Progenitor cell of endocrine pancreas (in vitro differentiated cells): ENCODE measurements at regions not wholly inside any gene's neighbourhood (a gene's known extent, or its start where the extent isn't known, plus 50 kb on each side); places are given as distances from the start of the nearest gene placed in this dataset.
"Not testable (repeated sequence)": the region's sequence is repeated elsewhere in the genome, so short reads cannot be mapped to it uniquely, and the experiment has no call there.

Experiments used
- DNase-seq: peaks from one replicate; pipeline ENCODE4 v3.0.0; 2021; ENCODE audit warnings: low spot score; ENCODE audit not compliant: unreplicated experiment
- H3K27ac Mint-ChIP-seq: 2 replicates; pipeline ENCODE4 v1.8.0; 2021; ENCODE audit warnings: mild to moderate bottlenecking, moderate library complexity, mixed read lengths
- H3K27me3 Mint-ChIP-seq: 2 replicates; pipeline ENCODE4 v1.8.0; 2021; ENCODE audit warnings: mixed read lengths
- H3K36me3 Mint-ChIP-seq: 2 replicates; pipeline ENCODE4 v1.8.0; 2022; ENCODE audit warnings: mixed read lengths; ENCODE audit not compliant: insufficient read depth
- H3K4me1 Mint-ChIP-seq: 2 replicates; pipeline ENCODE4 v1.8.0; 2021; ENCODE audit warnings: low read depth, mixed read lengths
- H3K4me3 Mint-ChIP-seq: 2 replicates; pipeline ENCODE4 v1.8.0; 2021; ENCODE audit warnings: low read depth, mild to moderate bottlenecking, moderate library complexity, mixed read lengths
- H3K9me3 Mint-ChIP-seq: 2 replicates; pipeline ENCODE4 v1.8.0; 2021; ENCODE audit warnings: low read depth, mixed read lengths
- TF ChIP-seq, protein P1 (sequence below): fragments of 200-600 bp; sonication (generic); IDR thresholded peaks from one replicate; pipeline ENCODE4 v1.5.0; 2021; ENCODE audit warnings: antibody characterized with exemption, mild to moderate bottlenecking; ENCODE audit not compliant: unreplicated experiment

DNA sequence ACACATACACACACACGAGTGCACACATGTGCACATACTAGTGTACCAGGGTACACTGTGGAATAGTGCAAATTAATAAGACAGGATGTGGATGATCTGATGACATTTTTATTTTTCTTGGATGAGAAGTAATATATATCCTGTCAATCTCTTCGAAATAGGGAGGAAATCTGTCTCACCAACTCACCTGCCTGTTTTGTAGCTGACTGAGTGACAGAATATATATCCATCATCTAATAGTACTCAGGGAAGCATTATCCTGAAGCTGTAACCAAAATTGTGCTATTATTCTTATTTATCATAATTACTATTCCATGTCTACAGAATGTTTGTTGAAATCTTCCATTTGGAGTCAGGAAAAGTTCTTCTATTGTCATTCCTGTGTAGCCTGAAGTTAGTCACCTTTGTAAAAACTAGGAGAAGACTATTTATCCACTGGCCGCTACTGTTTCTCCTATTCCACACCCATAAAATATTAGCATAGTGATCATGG lies 888.0 kb downstream of the TRAM1L1 start:
- H3K4me1 Mint-ChIP-seq, result no peaks in the 10 kb centered on the region
- no peak overlapping the region for H3K4me3 Mint-ChIP-seq
- no peaks in the 10 kb centered on the region for H3K9me3 Mint-ChIP-seq
- H3K27ac Mint-ChIP-seq, result no peak overlapping the region
- H3K27me3 Mint-ChIP-seq, result no peaks in the 10 kb centered on the region
- H3K36me3 Mint-ChIP-seq, result no peaks in the 10 kb centered on the region
- DNase-seq, result no peak
- TF ChIP-seq, protein P1, sequence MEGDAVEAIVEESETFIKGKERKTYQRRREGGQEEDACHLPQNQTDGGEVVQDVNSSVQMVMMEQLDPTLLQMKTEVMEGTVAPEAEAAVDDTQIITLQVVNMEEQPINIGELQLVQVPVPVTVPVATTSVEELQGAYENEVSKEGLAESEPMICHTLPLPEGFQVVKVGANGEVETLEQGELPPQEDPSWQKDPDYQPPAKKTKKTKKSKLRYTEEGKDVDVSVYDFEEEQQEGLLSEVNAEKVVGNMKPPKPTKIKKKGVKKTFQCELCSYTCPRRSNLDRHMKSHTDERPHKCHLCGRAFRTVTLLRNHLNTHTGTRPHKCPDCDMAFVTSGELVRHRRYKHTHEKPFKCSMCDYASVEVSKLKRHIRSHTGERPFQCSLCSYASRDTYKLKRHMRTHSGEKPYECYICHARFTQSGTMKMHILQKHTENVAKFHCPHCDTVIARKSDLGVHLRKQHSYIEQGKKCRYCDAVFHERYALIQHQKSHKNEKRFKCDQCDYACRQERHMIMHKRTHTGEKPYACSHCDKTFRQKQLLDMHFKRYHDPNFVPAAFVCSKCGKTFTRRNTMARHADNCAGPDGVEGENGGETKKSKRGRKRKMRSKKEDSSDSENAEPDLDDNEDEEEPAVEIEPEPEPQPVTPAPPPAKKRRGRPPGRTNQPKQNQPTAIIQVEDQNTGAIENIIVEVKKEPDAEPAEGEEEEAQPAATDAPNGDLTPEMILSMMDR, result no peak

DNA sequence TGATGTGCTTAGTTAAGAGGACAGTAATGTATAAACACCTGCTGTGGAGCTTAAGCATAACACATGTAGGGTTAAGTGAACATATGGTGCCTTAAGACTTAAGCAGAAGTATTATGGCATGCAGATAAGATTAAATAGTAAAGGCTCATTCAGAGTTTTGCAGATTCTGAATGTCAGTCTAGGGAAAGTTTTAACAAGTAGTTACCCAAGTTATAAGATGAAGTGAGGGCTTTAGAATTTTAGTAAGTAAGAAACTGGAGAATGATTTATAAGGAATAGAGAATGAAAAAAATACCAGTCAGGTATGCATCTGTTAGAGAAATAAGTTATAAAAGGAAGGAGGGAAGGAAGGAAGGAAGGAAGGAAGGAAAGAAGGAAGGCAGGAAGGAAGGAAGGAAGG lies 902.1 kb downstream of the TRAM1L1 start:
- Mint-ChIP-seq H3K9me3 (no peaks in the 10 kb centered on the region), H3K27me3 (no peaks in the 10 kb centered on the region), H3K36me3 (no peaks in the 10 kb centered on the region), H3K4me1 (peaks cover 2% of the 10 kb centered on the region), H3K27ac (no peak overlapping the region), H3K4me3 (no peak overlapping the region)
- no peak for DNase-seq
- TF ChIP-seq, protein P1, result no peak

DNA sequence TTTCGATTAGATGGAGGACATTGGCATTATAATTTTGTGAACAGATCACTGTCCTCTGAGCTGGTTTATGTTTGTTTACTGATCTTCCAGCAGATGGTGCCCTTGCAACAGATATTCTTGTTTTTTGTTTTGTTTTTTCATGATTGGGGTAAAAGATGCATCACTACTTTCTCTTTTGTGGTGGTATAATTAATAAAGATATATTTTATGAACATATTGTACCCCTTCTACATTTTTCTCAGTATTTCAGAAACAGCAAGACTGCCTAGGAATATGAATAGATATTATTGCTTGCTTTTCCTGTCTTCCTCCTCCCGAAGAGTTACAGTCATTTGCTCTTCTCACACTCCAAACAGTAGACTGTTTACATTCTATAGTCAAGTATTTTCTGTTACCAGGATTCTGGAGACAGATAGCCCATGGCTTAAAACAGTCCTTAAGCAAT lies 905.2 kb downstream of the TRAM1L1 start:
- Mint-ChIP-seq H3K36me3 (no peaks in the 10 kb centered on the region), H3K4me1 (peaks cover 2% of the 10 kb centered on the region), H3K27me3 (no peaks in the 10 kb centered on the region), H3K9me3 (no peaks in the 10 kb centered on the region), H3K27ac (no peak overlapping the region), H3K4me3 (no peak overlapping the region)
- no peak for DNase-seq
- TF ChIP-seq, protein P1, result peak; percentile 57

DNA sequence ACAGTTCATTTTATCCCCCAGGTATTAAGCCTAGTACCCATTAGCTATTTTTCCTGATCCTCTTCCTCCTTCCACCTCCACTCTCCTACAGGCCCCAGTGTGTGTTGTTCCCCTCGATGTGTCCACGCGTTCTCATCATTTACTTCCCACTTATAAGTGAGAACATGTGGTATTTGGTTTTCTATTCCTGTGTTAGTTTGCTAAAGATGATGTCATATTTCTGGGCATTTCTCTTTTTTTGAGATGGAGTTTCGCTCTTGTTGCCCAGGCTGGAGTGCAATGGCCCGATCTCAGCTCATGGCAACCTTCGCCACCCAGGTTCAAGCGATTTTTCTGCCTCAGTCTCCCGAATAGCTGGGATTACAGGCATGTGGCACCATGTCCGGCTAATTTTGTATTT lies 934.0 kb downstream of the TRAM1L1 start:
- not testable (repeated sequence) for H3K4me1 Mint-ChIP-seq, H3K27ac Mint-ChIP-seq, H3K36me3 Mint-ChIP-seq, H3K27me3 Mint-ChIP-seq, DNase-seq, H3K4me3 Mint-ChIP-seq, H3K9me3 Mint-ChIP-seq

DNA sequence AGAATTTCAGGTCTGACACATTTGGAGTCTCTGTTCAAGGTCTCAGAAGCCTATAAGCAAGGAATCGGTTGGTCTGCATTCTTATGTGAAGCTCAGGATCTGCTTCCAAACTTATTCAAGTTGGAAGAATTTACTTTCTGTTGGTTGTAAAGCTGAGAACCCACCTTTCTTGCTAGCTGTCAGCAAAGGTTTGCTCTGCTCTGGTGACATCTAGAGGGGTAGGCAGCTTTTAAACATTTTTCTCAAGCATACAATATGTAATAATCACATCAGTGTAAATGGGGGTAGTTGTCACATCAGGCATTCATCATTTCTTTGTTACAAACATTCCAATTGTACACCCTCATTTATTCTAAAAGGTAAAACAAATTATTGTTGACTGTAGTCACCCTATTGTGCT lies 935.2 kb downstream of the TRAM1L1 start:
- H3K27me3 Mint-ChIP-seq, result no peaks in the 10 kb centered on the region
- H3K36me3 Mint-ChIP-seq, result no peaks in the 10 kb centered on the region
- DNase-seq, result no peak
- no peaks in the 10 kb centered on the region for H3K4me1 Mint-ChIP-seq
- no peak overlapping the region for H3K27ac Mint-ChIP-seq
- H3K4me3 Mint-ChIP-seq, result no peak overlapping the region
- no peaks in the 10 kb centered on the region for H3K9me3 Mint-ChIP-seq
- TF ChIP-seq, protein P1, result no peak

DNA sequence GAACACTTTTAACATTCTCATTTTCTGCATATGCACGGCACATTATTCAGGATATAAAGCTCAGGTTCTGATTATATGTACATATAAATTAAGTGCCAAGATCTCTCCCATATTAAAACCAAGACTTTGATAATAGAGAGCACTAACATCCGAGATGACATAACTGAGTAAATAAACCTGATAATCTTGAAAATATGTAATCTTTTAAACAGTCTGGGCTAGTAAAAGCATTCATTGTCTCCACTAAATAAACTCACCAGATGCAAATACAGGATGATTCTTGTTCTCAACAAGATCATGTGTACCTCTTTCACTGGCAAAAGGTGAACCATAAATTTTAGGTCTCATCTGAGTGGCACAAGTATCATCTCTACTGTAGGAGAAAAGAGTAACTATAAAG lies 942.2 kb downstream of the TRAM1L1 start:
- H3K36me3 Mint-ChIP-seq, result no peaks in the 10 kb centered on the region
- H3K4me3 Mint-ChIP-seq, result no peak overlapping the region
- no peaks in the 10 kb centered on the region for H3K27me3 Mint-ChIP-seq
- no peaks in the 10 kb centered on the region for H3K4me1 Mint-ChIP-seq
- TF ChIP-seq, protein P1, result no peak
- no peak for DNase-seq
- no peaks in the 10 kb centered on the region for H3K9me3 Mint-ChIP-seq
- no peak overlapping the region for H3K27ac Mint-ChIP-seq
